ENCODE measurements at regions not wholly inside any gene's neighbourhood (a gene's known extent, or its start where the extent isn't known, plus 50 kb on each side); places are given as distances from the start of the nearest gene placed in this dataset.
"Not testable (repeated sequence)": the region's sequence is repeated elsewhere in the genome, so short reads cannot be mapped to it uniquely, and the experiment has no call there.

DNA sequence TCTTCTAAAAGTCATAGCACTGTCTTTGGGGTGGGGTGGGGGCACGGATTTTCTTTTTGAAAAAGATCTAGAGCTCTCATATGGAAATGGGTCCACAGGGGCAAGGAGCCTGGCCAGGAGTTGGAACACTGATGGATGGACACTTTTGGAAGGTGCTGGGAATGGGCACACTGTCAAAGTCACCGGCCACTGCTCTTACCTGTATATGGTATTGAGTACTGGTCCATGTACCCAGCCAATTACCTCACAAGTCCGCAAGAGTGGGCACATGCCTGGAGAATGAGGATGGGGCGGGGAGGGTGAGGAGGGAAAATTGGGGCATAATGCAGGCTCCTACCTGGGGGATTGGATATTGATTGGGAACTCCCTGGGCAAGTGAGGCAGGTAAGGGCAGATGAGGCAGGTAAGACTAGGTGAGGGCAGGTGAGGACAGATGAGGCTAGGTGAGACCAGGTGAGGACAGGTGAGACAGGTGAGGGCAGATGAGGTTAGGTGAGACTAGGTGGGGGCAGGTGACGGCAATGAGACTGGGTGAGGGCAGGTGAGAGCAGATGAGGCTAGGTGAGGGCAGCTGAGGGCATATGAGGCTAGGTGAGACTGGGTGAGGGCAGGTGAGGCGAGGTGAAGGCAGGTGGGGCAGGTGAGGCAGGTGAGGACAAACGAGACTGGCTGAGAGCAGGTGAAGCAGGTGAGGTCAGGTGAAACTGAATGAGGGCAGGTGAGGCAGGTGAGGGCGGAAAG, 167.9 kb downstream of the NRN1 start:
- no peak for DNase-seq (ENCODE audit: low spot score)

DNA sequence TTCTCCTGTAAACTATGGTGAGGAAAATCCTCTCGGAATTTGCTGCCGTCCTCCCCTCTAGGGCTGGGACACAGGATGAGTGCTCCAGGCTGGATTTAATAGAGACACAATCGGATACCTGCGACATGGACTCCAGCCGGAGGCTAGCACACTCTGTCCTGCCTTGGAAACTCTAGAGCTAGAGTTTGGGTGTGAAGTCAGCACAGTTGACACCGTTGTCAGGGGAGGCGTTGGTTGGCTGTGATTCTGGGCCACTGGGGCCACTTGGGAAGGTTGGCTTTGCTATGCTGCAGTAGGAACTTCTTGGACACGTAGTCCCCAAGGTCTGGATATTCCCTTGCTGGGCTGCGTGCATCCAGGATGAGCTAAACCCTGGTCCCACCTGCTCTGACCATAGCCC, 169.4 kb downstream of the NRN1 start:
- no peak for DNase-seq (ENCODE audit: low spot score)

DNA sequence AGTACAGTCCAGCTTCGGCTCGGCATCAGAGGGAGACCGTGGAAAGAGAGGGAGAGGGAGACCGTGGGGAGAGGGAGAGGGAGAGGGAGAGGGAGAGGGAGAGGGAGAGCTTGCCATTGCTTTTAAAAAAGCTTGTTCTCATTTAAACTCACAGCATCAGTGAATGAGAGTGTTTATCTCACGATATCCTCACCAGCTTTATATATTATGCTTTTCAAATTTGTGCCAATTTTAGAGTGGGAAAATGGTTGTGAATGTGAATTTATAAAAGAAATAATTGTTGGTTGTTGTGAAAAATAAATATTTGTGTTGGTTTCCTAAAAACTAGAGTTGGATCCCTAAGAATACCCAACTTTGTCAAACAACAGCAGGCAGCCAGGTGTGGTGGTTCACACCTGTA, 170.1 kb downstream of the NRN1 start:
- DNase-seq (ENCODE audit: low spot score) = not testable (repeated sequence)

DNA sequence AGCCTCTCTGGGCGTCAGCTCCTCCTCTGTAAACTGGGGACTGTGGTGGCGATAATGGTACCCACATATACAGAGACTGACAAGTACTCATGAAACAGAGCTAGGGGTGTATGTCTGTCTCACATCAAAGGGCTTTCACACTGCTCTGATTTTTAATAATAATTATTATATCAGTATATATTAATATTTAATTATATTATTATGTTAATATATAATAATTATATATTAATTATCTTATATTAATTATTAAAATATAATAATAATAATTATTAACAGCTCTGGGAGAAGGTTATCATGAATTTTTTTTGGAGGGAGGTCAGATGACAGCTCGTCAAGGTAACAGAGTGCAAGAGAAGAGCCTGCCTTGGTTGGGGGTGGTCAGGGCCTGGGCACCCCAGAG, 173.6 kb downstream of the NRN1 start:
- no peak for DNase-seq (ENCODE audit: low spot score)

DNA sequence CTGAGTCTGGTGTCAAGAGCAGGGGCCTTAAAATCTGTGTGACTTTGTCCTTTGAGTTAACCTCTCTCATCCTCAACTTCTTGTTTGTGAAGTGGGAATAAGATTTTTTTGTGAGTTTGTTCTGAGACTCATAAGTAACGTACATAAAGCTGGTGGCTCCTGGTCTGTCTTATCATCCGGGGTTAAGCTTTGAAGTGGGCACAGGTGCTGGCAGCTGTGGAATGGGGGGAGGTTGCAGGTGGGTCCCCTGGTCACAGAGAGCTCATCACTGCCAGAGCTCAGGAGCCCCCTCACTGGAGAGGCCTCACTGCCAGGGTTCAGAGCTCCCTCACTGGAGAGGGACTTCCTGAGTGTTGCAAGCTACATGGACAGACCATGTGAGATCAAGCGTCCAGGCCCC, 174.1 kb downstream of the NRN1 start:
- no peak for DNase-seq (ENCODE audit: low spot score)

DNA sequence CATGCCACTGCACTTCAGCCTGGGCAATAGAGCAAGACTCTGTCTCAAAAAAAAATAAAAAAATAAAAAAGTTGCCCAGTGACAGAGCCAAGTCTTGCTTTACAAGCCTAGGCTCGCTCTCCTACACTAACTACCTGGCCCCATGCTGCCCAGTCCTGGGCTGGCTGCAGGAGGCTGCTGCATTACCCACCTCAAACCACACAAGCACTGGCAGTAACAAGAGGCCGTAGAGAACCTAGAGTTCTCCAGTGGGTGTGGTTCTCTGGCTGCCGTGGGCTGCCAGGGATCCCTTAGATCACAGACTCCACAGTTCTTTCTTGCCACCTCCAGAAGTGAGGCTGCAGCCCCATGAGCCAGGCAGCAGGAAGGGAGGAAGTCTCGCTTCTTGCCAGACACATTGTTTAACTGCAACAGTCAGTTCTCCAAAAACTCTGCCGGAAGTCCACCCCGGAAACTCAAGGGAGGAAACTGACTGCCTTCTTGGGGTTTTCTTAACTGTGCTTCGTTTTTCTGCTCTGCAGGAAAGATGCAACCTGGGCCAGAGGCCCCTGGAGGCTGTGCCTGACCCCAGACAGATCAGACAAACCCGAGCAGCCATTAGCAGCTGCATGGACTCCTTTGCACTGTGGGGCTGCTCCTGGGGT, 175.4 kb downstream of the NRN1 start:
- not testable (repeated sequence) for DNase-seq (ENCODE audit: low spot score)

DNA sequence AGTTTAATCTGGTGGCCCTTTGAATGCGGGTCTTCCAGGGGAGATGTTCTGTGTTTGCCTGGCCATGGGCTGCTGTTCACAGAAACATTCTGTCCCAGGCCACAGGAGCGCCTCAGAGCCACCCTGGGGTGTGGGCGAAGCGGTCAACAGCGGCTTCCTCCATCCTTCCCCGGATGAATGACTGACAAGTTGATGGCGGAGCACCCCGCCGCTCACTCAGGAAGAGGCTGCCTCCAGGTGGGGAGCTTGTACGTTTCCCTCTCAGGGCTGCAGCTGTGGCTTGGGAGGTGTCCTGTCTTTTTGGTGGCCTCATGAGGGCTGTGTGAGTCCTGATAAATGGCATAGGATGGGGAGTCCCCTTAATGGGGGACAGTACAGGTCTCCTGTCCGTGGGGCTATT, 178.4 kb downstream of the NRN1 start:
- no peak for DNase-seq (ENCODE audit: low spot score)

DNA sequence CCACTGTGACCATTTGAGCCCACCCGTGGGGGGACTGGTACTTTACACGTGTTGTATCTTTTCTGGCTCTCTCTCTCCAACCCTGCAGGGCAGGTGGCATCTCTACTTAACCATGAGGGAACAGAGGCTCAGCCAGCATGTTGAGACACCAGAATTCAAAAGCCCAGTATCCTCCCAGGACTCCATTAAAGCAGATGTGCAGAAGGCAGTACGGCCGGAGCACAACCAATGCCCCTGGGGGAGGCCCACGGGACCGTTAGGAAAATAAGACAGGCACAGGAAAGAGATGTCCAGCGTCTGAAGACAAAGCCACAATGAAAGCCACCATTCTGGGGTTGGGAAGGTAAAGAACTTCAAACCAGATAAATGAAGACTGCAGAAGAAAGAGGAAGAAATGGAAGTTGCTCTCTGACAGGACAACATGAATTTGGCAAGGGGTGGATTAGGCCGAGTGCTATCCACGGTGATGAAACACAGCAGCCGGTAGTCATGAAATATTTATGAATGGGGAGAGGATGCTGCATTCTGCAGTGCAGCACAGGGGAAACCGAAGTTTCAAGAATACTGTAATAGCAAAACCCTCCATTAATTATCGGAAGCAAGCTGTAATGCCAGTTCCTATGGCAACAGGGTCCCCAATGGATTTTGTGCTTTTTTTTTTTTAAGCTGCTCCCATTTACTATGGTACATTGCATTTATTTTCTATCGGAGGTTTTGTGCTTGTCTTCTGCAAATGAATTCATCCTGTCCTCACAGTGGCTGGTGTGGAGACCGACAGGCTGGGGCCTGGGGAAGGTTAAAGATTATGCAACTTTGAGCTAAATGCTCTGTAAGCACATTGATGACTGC, 179.4 kb downstream of the NRN1 start:
- no peak for DNase-seq (ENCODE audit: low spot score)

DNA sequence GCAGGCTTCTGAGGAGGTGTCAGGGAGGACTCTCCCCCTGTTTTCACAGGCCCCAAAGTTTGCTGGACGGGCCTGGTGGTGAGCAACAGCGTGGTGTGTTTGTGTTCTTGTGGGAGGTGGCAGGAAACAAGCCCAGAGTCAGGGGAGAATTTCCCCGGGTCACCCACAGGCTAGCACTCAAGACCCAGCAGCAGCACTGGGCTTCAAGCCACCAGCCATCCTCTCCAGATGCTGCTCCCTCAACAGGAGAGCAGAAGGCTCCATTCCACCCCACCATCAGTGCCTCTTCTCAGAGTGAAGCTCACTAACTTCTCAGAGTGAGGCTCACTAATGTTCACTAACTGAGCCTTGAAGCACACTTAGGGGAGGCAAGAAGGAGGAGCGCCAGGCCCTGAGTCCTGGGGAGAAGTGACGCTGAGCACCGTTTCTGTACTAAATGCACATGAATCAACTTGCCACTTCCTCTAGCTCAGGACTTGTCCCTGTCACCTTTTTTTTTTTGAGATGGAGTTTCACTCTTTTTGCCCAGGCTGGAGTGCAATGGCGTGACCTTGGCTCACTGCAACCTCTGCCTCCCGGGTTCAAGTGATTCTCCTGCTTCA, 182.2 kb downstream of the NRN1 start:
- not testable (repeated sequence) for DNase-seq (ENCODE audit: low spot score)
